PC-3 (cell line): ENCODE measurements at regions not wholly inside any gene's neighbourhood (a gene's known extent, or its start where the extent isn't known, plus 50 kb on each side); places are given as distances from the start of the nearest gene placed in this dataset.

Source experiments
- ATAC-seq: fragments of 200-7000 bp; cut with Tn5 transposase; 2 replicates; pipeline ENCODE4 v1.9.1; 2020; ENCODE audit warnings: mild to moderate bottlenecking, moderate library complexity
- BruUV-seq: library from RNA; stranded (reverse); fragments of 400-500 nt; replicated peaks from 2 replicates; lab custom pipeline; 2021; lab: Mats Ljungman, UMichigan
- CTCF ChIA-PET: fragments of 300-600 bp; sonication (Branson Sonifier 250); formaldehyde crosslinking; loops from one replicate; lab custom pipeline; 2022; ENCODE audit warnings: antibody characterized with exemption; lab: Charles Lee
- POLR2A ChIA-PET: fragments of 300-600 bp; sonication (Branson Sonifier 250); formaldehyde crosslinking; loops from one replicate; lab custom pipeline; 2022; ENCODE audit warnings: antibody characterized with exemption; ENCODE audit not compliant: unreplicated experiment; lab: Charles Lee
- DNase-seq: peaks from one replicate; pipeline ENCODE4 v3.0.0-alpha.2; 2015
- H2AFZ ChIP-seq: fragments of 300-600 bp; sonication (generic); 2 replicates; pipeline ENCODE4 v1.6.0; 2016; ENCODE audit warnings: antibody characterized with exemption, low read length
- H3F3A ChIP-seq: fragments of 300-600 bp; sonication (generic); one replicate; pipeline ENCODE4 v1.6.0; 2017; ENCODE audit warnings: antibody characterized with exemption, low read length, control low read depth, mild to moderate bottlenecking; ENCODE audit not compliant: unreplicated experiment
- H3K27ac ChIP-seq: fragments of 300-600 bp; sonication (generic); 2 replicates; pipeline ENCODE4 v1.5.1; 2016; ENCODE audit warnings: mild to moderate bottlenecking, low read length
- H3K27me3 ChIP-seq: fragments of 300-600 bp; sonication (generic); 2 replicates; pipeline ENCODE4 v1.6.1; 2016; ENCODE audit warnings: low read length, mixed read lengths
- H3K36me3 ChIP-seq: fragments of 300-600 bp; sonication (generic); 2 replicates; pipeline ENCODE4 v1.6.1; 2016; ENCODE audit warnings: low read depth, mixed run types, low read length, mixed read lengths
- H3K4me1 ChIP-seq: fragments of 300-600 bp; sonication (generic); 2 replicates; pipeline ENCODE4 v1.5.1; 2016; ENCODE audit warnings: low read length; ENCODE audit not compliant: insufficient read depth
- H3K4me2 ChIP-seq: fragments of 300-600 bp; sonication (generic); 2 replicates; pipeline ENCODE4 v1.6.0; 2016; ENCODE audit warnings: low read length
- H3K4me3 ChIP-seq: fragments of 300-600 bp; sonication (generic); 2 replicates; pipeline ENCODE4 v1.5.1; 2016; ENCODE audit warnings: mild to moderate bottlenecking, low read length, mixed read lengths
- H3K79me2 ChIP-seq: fragments of 300-600 bp; sonication (generic); 2 replicates; pipeline ENCODE4 v1.6.1; 2017; ENCODE audit warnings: low read length, mixed read lengths
- H3K9ac ChIP-seq: fragments of 300-600 bp; sonication (generic); 2 replicates; pipeline ENCODE4 v1.6.0; 2016; ENCODE audit warnings: mild to moderate bottlenecking, low read length
- H3K9me2 ChIP-seq: fragments of 300-600 bp; sonication (generic); replicated peaks from 2 replicates; pipeline ENCODE4 v1.6.1; 2016; ENCODE audit warnings: mixed run types, low read length, mixed read lengths
- H3K9me3 ChIP-seq: fragments of 300-600 bp; sonication (generic); 2 replicates; pipeline ENCODE4 v1.6.1; 2016; ENCODE audit warnings: low read length, mixed read lengths
- H4K20me1 ChIP-seq: fragments of 300-600 bp; sonication (generic); 2 replicates; pipeline ENCODE4 v1.6.1; 2016; ENCODE audit warnings: low read length, mixed read lengths
- CTCF ChIP-seq: fragments of 300-600 bp; sonication (generic); conservative IDR thresholded peaks from 2 replicates; pipeline ENCODE4 v1.5.1; 2017; ENCODE audit warnings: antibody characterized with exemption, low read depth, mild to moderate bottlenecking, low read length
- EZH2 ChIP-seq: fragments of 300-600 bp; sonication (generic); IDR thresholded peaks from one replicate; pipeline ENCODE4 v1.6.1; 2017; ENCODE audit warnings: antibody characterized with exemption, mild to moderate bottlenecking, low read length; ENCODE audit not compliant: unreplicated experiment
- EZH2phosphoT487 ChIP-seq: fragments of 300-600 bp; sonication (generic); IDR thresholded peaks from 2 replicates; pipeline ENCODE4 v1.6.1; 2018; ENCODE audit warnings: mild to moderate bottlenecking, antibody characterized with exemption, low read length, borderline replicate concordance
- intact Hi-C: fragments of 100-400 bp; cut with micrococcal nuclease; formaldehyde crosslinking; loops from 2 replicates; pipeline ENCODE4 v1.9.0; 2023

GRCh38 chr4:164239433-164239832, 514.5 kb upstream of the SMIM31 start:
- intact Hi-C loops: no loop called here
- DNase-seq (no peak), ATAC-seq (no peak)
- BruUV-seq: no TSS peak
- Histone ChIP-seq H3K9me3 (no peaks in the 10 kb centered on the region), H4K20me1 (no peaks in the 10 kb centered on the region), H3K4me2 (no peak overlapping the region), H3K9ac (no peak overlapping the region), H3K27ac (no peak overlapping the region), H3K4me1 (peaks cover 12% of the 10 kb centered on the region; the same call in 1 of the 2 replicates), H3K79me2 (no peaks in the 10 kb centered on the region), H3K4me3 (no peak overlapping the region), H2AFZ (no peak overlapping the region), H3F3A (no peaks in the 10 kb centered on the region), H3K27me3 (no peaks in the 10 kb centered on the region), H3K36me3 (no peaks in the 10 kb centered on the region), H3K9me2 (no peaks in the 10 kb centered on the region)
- ChIA-PET POLR2A (no interaction called here), CTCF (no interaction called here)
- TF ChIP-seq EZH2phosphoT487: no peak
- no peak for TF ChIP-seq CTCF
- no peak for TF ChIP-seq EZH2

GRCh38 chr4:164239976-164240375, 514.0 kb upstream of the SMIM31 start:
- no peak for TF ChIP-seq EZH2
- no peak for TF ChIP-seq EZH2phosphoT487
- TF ChIP-seq CTCF: no peak
- Histone ChIP-seq H3K4me1 (peaks cover 12% of the 10 kb centered on the region; the same call in 1 of the 2 replicates), H3K36me3 (no peaks in the 10 kb centered on the region), H3K9me2 (no peaks in the 10 kb centered on the region), H3K9me3 (no peaks in the 10 kb centered on the region), H3K9ac (no peak overlapping the region), H3K4me3 (no peak overlapping the region), H3K27ac (no peak overlapping the region), H3F3A (no peaks in the 10 kb centered on the region), H2AFZ (0 out of 2 replicates have a peak overlapping the region, but pooled peaks have one; percentile 10), H3K79me2 (no peaks in the 10 kb centered on the region), H4K20me1 (no peaks in the 10 kb centered on the region), H3K27me3 (no peaks in the 10 kb centered on the region), H3K4me2 (0 out of 2 replicates have a peak overlapping the region, but pooled peaks have one; percentile 13)
- no TSS peak for BruUV-seq
- ATAC-seq: no peak
- POLR2A ChIA-PET: no interaction called here
- CTCF ChIA-PET: no interaction called here
- intact Hi-C loops: no loop called here
- peak; percentile 57 for DNase-seq

- no peak for ATAC-seq
- Histone ChIP-seq H3K4me2 (no peak overlapping the region), H3K9ac (no peak overlapping the region), H3F3A (no peaks in the 10 kb centered on the region), H3K4me1 (no peaks in the 10 kb centered on the region), H3K27me3 (no peaks in the 10 kb centered on the region), H4K20me1 (no peaks in the 10 kb centered on the region), H3K36me3 (no peaks in the 10 kb centered on the region), H2AFZ (no peak overlapping the region), H3K9me3 (no peaks in the 10 kb centered on the region), H3K27ac (no peak overlapping the region), H3K4me3 (no peak overlapping the region), H3K79me2 (no peaks in the 10 kb centered on the region), H3K9me2 (no peaks in the 10 kb centered on the region)
- intact Hi-C loops: no loop called here
- ChIA-PET CTCF (interaction anchor here (0.6 kb wide), 1 partner anchor 48 kb away, joined by 3 read pairs; no protein-coding TSS in a partner anchor), POLR2A (no interaction called here)
- BruUV-seq: no TSS peak
- TF ChIP-seq CTCF: no peak
- TF ChIP-seq EZH2: no peak
- TF ChIP-seq EZH2phosphoT487: no peak
- no peak for DNase-seq
Observed at GRCh38 chr4:164251257-164251656, 502.7 kb upstream of the SMIM31 start.
